Neuronal stem cell (in vitro differentiated cells): ENCODE measurements at regions not wholly inside any gene's neighbourhood (a gene's known extent, or its start where the extent isn't known, plus 50 kb on each side); places are given as distances from the start of the nearest gene placed in this dataset.

Experiments used
- DNase-seq: peaks from one replicate; pipeline ENCODE4 v3.0.0-alpha.2; 2013; ENCODE audit warnings: low spot score
- H2AFZ ChIP-seq: one replicate; pipeline ENCODE4 v1.6.1; 2013; ENCODE audit warnings: mild to moderate bottlenecking, low read length, inconsistent platforms
- H2AK5ac ChIP-seq: 2 replicates; pipeline ENCODE4 v1.6.1; 2013; ENCODE audit warnings: low read depth, mild to moderate bottlenecking, inconsistent platforms, low read length, moderate library complexity, mixed read lengths
- H2BK120ac ChIP-seq: 2 replicates; pipeline ENCODE4 v1.6.1; 2013; ENCODE audit warnings: low read depth, mild to moderate bottlenecking, inconsistent platforms, low read length, moderate library complexity, mixed read lengths
- H2BK12ac ChIP-seq: one replicate; pipeline ENCODE4 v1.6.1; 2013; ENCODE audit warnings: low read length, inconsistent platforms
- H2BK15ac ChIP-seq: 2 replicates; pipeline ENCODE4 v1.6.1; 2013; ENCODE audit warnings: mild to moderate bottlenecking, low read length, inconsistent platforms, mixed read lengths
- H2BK5ac ChIP-seq: one replicate; pipeline ENCODE4 v1.6.1; 2013; ENCODE audit warnings: inconsistent platforms, mild to moderate bottlenecking, low read length, moderate library complexity
- H3K14ac ChIP-seq: one replicate; pipeline ENCODE4 v1.6.1; 2013; ENCODE audit warnings: low read length, inconsistent platforms
- H3K18ac ChIP-seq: 2 replicates; pipeline ENCODE4 v1.6.1; 2013; ENCODE audit warnings: low read length, inconsistent platforms
- H3K23ac ChIP-seq: 2 replicates; pipeline ENCODE4 v1.6.1; 2013; ENCODE audit warnings: low read depth, mild to moderate bottlenecking, mixed read lengths, low read length, inconsistent platforms; ENCODE audit not compliant: poor library complexity
- H3K27ac ChIP-seq: replicated peaks from 3 replicates; pipeline ENCODE4 v1.5.1; 2013; ENCODE audit warnings: low read length, inconsistent platforms
- H3K27me3 ChIP-seq, 3 experiments: 2 replicates each; pipeline ENCODE4 v1.6.1; 2013; ENCODE audit warnings: low read length in 3 of 3, mild to moderate bottlenecking in 2 of 3, inconsistent platforms in 1 of 3, low read depth in 1 of 3, mixed read lengths in 1 of 3, moderate library complexity in 1 of 3; ENCODE audit not compliant: control insufficient read depth in 3 of 3, insufficient read depth in 3 of 3
- H3K36me3 ChIP-seq, 2 donors: replicated peaks in 1 of 2; 2 replicates each; pipeline ENCODE4 v1.6.1; 2013; ENCODE audit warnings: low read length in 2 of 2; ENCODE audit not compliant: control insufficient read depth in 2 of 2, insufficient read depth in 2 of 2
- H3K4ac ChIP-seq: 2 replicates; pipeline ENCODE4 v1.6.1; 2013; ENCODE audit warnings: inconsistent platforms, mild to moderate bottlenecking, low read length, moderate library complexity
- H3K4me1 ChIP-seq, 2 donors: 1 replicate in 1 of 2; 2 replicates in 1 of 2; pipeline ENCODE4 v1.6.1; 2013; ENCODE audit warnings: low read length in 2 of 2, low read depth in 1 of 2; ENCODE audit not compliant: control insufficient read depth in 2 of 2, insufficient read depth in 1 of 2
- H3K4me2 ChIP-seq: one replicate; pipeline ENCODE4 v1.6.1; 2013; ENCODE audit warnings: mild to moderate bottlenecking, low read length, inconsistent platforms; ENCODE audit not compliant: insufficient read depth, poor library complexity, severe bottlenecking
- H3K4me3 ChIP-seq, 2 donors: 2 replicates each; pipeline ENCODE4 v1.5.1; 2013; ENCODE audit warnings: low read length in 2 of 2, mild to moderate bottlenecking in 2 of 2, inconsistent platforms in 1 of 2, moderate library complexity in 1 of 2
- H3K79me1 ChIP-seq: one replicate; pipeline ENCODE4 v1.6.1; 2013; ENCODE audit warnings: low read depth, mild to moderate bottlenecking, inconsistent platforms, low read length, moderate library complexity
- H3K9ac ChIP-seq: one replicate; pipeline ENCODE4 v1.6.1; 2013; ENCODE audit warnings: mild to moderate bottlenecking, low read depth, low read length, inconsistent platforms; ENCODE audit not compliant: poor library complexity
- H3K9me3 ChIP-seq, 2 donors: replicated peaks in 1 of 2; 2 replicates each; pipeline versions ENCODE3 to v1.6.1; 2013; ENCODE audit warnings: low read length in 2 of 2, mild to moderate bottlenecking in 2 of 2, inconsistent platforms in 1 of 2, low read depth in 1 of 2, mixed read lengths in 1 of 2, moderate library complexity in 1 of 2; ENCODE audit not compliant: control insufficient read depth in 2 of 2, insufficient read depth in 1 of 2
- H4K8ac ChIP-seq: one replicate; pipeline ENCODE4 v1.6.1; 2013; ENCODE audit warnings: low read depth, mild to moderate bottlenecking, inconsistent platforms, low read length, moderate library complexity
- H4K91ac ChIP-seq: one replicate; pipeline ENCODE4 v1.6.1; 2013; ENCODE audit warnings: low read length, low read depth, mild to moderate bottlenecking, inconsistent platforms; ENCODE audit not compliant: poor library complexity
- WGBS, 2 donors: extraction: QIAGEN DNeasy Blood & Tissue Kit; methylation state at CpG; one replicate each; pipeline ENCODE4 v1.1.7; 2013; ENCODE audit warnings: missing lambda C conversion rate in 2 of 2, mixed read lengths in 1 of 2; ENCODE audit not compliant: insufficient read length in 2 of 2, insufficient replicate concordance in 1 of 2; ENCODE audit errors: extremely low coverage in 2 of 2; 5-methylcytosine and 5-hydroxymethylcytosine counted together

GRCh38 chr10:106226142-106226541 lies 938.4 kb downstream of the SORCS1 start:
- no peaks in the 10 kb centered on the region for H3K36me3 ChIP-seq
- H3K4me2 ChIP-seq: no peak overlapping the region
- no peak overlapping the region for H3K23ac ChIP-seq
- DNase-seq: no peak
- no peak overlapping the region for H4K91ac ChIP-seq
- no peak overlapping the region for H3K27ac ChIP-seq
- no peaks in the 10 kb centered on the region for H3K9me3 ChIP-seq
- H2BK120ac ChIP-seq: no peak overlapping the region
- H2AK5ac ChIP-seq: no peak overlapping the region
- no peak overlapping the region for H3K4ac ChIP-seq
- no peak overlapping the region for H3K14ac ChIP-seq
- no peak overlapping the region for H2AFZ ChIP-seq
- H3K4me3 ChIP-seq: no peak overlapping the region
- H3K9ac ChIP-seq: no peak overlapping the region
- WGBS, 2 donors: no CpG with 5 or more reads among the region's 1 CpG
- no peaks in the 10 kb centered on the region for H3K79me1 ChIP-seq
- no peak overlapping the region for H2BK5ac ChIP-seq
- no peaks in the 10 kb centered on the region for H3K27me3 ChIP-seq
- no peak overlapping the region for H4K8ac ChIP-seq
- H3K4me1 ChIP-seq: peaks cover 0 to 6% of the 10 kb centered on the region in 2 donors
- H2BK15ac ChIP-seq: no peak overlapping the region
- H3K18ac ChIP-seq: no peak overlapping the region
- H2BK12ac ChIP-seq: no peak overlapping the region

- Histone ChIP-seq H4K91ac (no peak overlapping the region), H3K14ac (no peak overlapping the region), H2BK120ac (no peak overlapping the region), H3K4me3 (no peak overlapping the region), H2BK12ac (no peak overlapping the region), H3K27me3 (no peaks in the 10 kb centered on the region), H2AFZ (no peak overlapping the region), H3K23ac (no peak overlapping the region), H3K36me3 (no peaks in the 10 kb centered on the region), H3K9ac (no peak overlapping the region), H3K27ac (no peak overlapping the region), H3K79me1 (no peaks in the 10 kb centered on the region), H3K9me3 (no peaks in the 10 kb centered on the region), H2AK5ac (no peak overlapping the region), H2BK15ac (no peak overlapping the region), H2BK5ac (no peak overlapping the region), H3K18ac (no peak overlapping the region), H4K8ac (no peak overlapping the region), H3K4me1 (peaks cover 0 to 5% of the 10 kb centered on the region in 2 donors), H3K4me2 (no peak overlapping the region), H3K4ac (no peak overlapping the region)
- no CpG with 5 or more reads among the region's 1 CpG for WGBS, 2 donors
- no peak for DNase-seq
Observed at GRCh38 chr10:106224676-106225075, 939.8 kb downstream of the SORCS1 start.

- H2BK120ac ChIP-seq: no peak overlapping the region
- H2BK12ac ChIP-seq: no peak overlapping the region
- no peak overlapping the region for H3K14ac ChIP-seq
- H3K4me3 ChIP-seq: no peak overlapping the region
- no peak overlapping the region for H3K4me2 ChIP-seq
- H3K36me3 ChIP-seq: no peaks in the 10 kb centered on the region
- no CpG with 5 or more reads among the region's 3 CpGs for WGBS, 2 donors
- no peak overlapping the region for H3K27ac ChIP-seq
- H3K27me3 ChIP-seq: no peaks in the 10 kb centered on the region
- no peak overlapping the region for H2BK5ac ChIP-seq
- no peak overlapping the region for H4K8ac ChIP-seq
- H3K18ac ChIP-seq: no peak overlapping the region
- H3K23ac ChIP-seq: no peak overlapping the region
- H3K79me1 ChIP-seq: no peaks in the 10 kb centered on the region
- no peak overlapping the region for H2BK15ac ChIP-seq
- no peak for DNase-seq
- H4K91ac ChIP-seq: no peak overlapping the region
- no peak overlapping the region for H2AFZ ChIP-seq
- H3K4ac ChIP-seq: no peak overlapping the region
- no peaks in the 10 kb centered on the region for H3K4me1 ChIP-seq
- no peaks in the 10 kb centered on the region for H3K9me3 ChIP-seq
- H3K9ac ChIP-seq: no peak overlapping the region
- no peak overlapping the region for H2AK5ac ChIP-seq
Observed at GRCh38 chr10:106217627-106218026, 946.9 kb downstream of the SORCS1 start.

- Histone ChIP-seq H3K27ac (no peak overlapping the region), H3K4me1 (no peaks in the 10 kb centered on the region), H3K9ac (no peak overlapping the region), H2BK12ac (no peak overlapping the region), H3K79me1 (no peaks in the 10 kb centered on the region), H2BK5ac (no peak overlapping the region), H3K36me3 (no peaks in the 10 kb centered on the region), H4K8ac (no peak overlapping the region), H3K4me3 (no peak overlapping the region), H3K23ac (no peak overlapping the region), H4K91ac (no peak overlapping the region), H2AK5ac (no peak overlapping the region), H2BK15ac (no peak overlapping the region), H3K14ac (no peak overlapping the region), H3K18ac (no peak overlapping the region), H3K9me3 (no peaks in the 10 kb centered on the region), H3K4me2 (no peak overlapping the region), H2BK120ac (no peak overlapping the region), H3K4ac (no peak overlapping the region), H2AFZ (no peak overlapping the region), H3K27me3 (no peaks in the 10 kb centered on the region)
- WGBS, 2 donors: no CpG with 5 or more reads among the region's 2 CpGs
- DNase-seq: no peak
Observed at GRCh38 chr10:106216085-106216484, 948.4 kb downstream of the SORCS1 start.
